PC-3 (cell line): ENCODE measurements at regions not wholly inside any gene's neighbourhood (a gene's known extent, or its start where the extent isn't known, plus 50 kb on each side); places are given as distances from the start of the nearest gene placed in this dataset.

Experiments
- ATAC-seq: fragments of 200-7000 bp; cut with Tn5 transposase; 2 replicates; pipeline ENCODE4 v1.9.1; 2020; ENCODE audit warnings: mild to moderate bottlenecking, moderate library complexity
- BruUV-seq: library from RNA; stranded (reverse); fragments of 400-500 nt; replicated peaks from 2 replicates; lab custom pipeline; 2021; lab: Mats Ljungman, UMichigan
- CTCF ChIA-PET: fragments of 300-600 bp; sonication (Branson Sonifier 250); formaldehyde crosslinking; loops from one replicate; lab custom pipeline; 2022; ENCODE audit warnings: antibody characterized with exemption; lab: Charles Lee
- POLR2A ChIA-PET: fragments of 300-600 bp; sonication (Branson Sonifier 250); formaldehyde crosslinking; loops from one replicate; lab custom pipeline; 2022; ENCODE audit warnings: antibody characterized with exemption; ENCODE audit not compliant: unreplicated experiment; lab: Charles Lee
- DNase-seq: peaks from one replicate; pipeline ENCODE4 v3.0.0-alpha.2; 2015
- H2AFZ ChIP-seq: fragments of 300-600 bp; sonication (generic); 2 replicates; pipeline ENCODE4 v1.6.0; 2016; ENCODE audit warnings: antibody characterized with exemption, low read length
- H3F3A ChIP-seq: fragments of 300-600 bp; sonication (generic); one replicate; pipeline ENCODE4 v1.6.0; 2017; ENCODE audit warnings: antibody characterized with exemption, low read length, control low read depth, mild to moderate bottlenecking; ENCODE audit not compliant: unreplicated experiment
- H3K27ac ChIP-seq: fragments of 300-600 bp; sonication (generic); 2 replicates; pipeline ENCODE4 v1.5.1; 2016; ENCODE audit warnings: mild to moderate bottlenecking, low read length
- H3K27me3 ChIP-seq: fragments of 300-600 bp; sonication (generic); 2 replicates; pipeline ENCODE4 v1.6.1; 2016; ENCODE audit warnings: low read length, mixed read lengths
- H3K36me3 ChIP-seq: fragments of 300-600 bp; sonication (generic); 2 replicates; pipeline ENCODE4 v1.6.1; 2016; ENCODE audit warnings: low read depth, mixed run types, low read length, mixed read lengths
- H3K4me1 ChIP-seq: fragments of 300-600 bp; sonication (generic); 2 replicates; pipeline ENCODE4 v1.5.1; 2016; ENCODE audit warnings: low read length; ENCODE audit not compliant: insufficient read depth
- H3K4me2 ChIP-seq: fragments of 300-600 bp; sonication (generic); 2 replicates; pipeline ENCODE4 v1.6.0; 2016; ENCODE audit warnings: low read length
- H3K4me3 ChIP-seq: fragments of 300-600 bp; sonication (generic); 2 replicates; pipeline ENCODE4 v1.5.1; 2016; ENCODE audit warnings: mild to moderate bottlenecking, low read length, mixed read lengths
- H3K79me2 ChIP-seq: fragments of 300-600 bp; sonication (generic); 2 replicates; pipeline ENCODE4 v1.6.1; 2017; ENCODE audit warnings: low read length, mixed read lengths
- H3K9ac ChIP-seq: fragments of 300-600 bp; sonication (generic); 2 replicates; pipeline ENCODE4 v1.6.0; 2016; ENCODE audit warnings: mild to moderate bottlenecking, low read length
- H3K9me2 ChIP-seq: fragments of 300-600 bp; sonication (generic); replicated peaks from 2 replicates; pipeline ENCODE4 v1.6.1; 2016; ENCODE audit warnings: mixed run types, low read length, mixed read lengths
- H3K9me3 ChIP-seq: fragments of 300-600 bp; sonication (generic); 2 replicates; pipeline ENCODE4 v1.6.1; 2016; ENCODE audit warnings: low read length, mixed read lengths
- H4K20me1 ChIP-seq: fragments of 300-600 bp; sonication (generic); 2 replicates; pipeline ENCODE4 v1.6.1; 2016; ENCODE audit warnings: low read length, mixed read lengths
- EZH2 ChIP-seq: fragments of 300-600 bp; sonication (generic); IDR thresholded peaks from one replicate; pipeline ENCODE4 v1.6.1; 2017; ENCODE audit warnings: antibody characterized with exemption, mild to moderate bottlenecking, low read length; ENCODE audit not compliant: unreplicated experiment
- EZH2phosphoT487 ChIP-seq: fragments of 300-600 bp; sonication (generic); IDR thresholded peaks from 2 replicates; pipeline ENCODE4 v1.6.1; 2018; ENCODE audit warnings: mild to moderate bottlenecking, antibody characterized with exemption, low read length, borderline replicate concordance
- intact Hi-C: fragments of 100-400 bp; cut with micrococcal nuclease; formaldehyde crosslinking; loops from 2 replicates; pipeline ENCODE4 v1.9.0; 2023
- TF ChIP-seq, protein P1 (sequence below): fragments of 300-600 bp; sonication (generic); conservative IDR thresholded peaks from 2 replicates; pipeline ENCODE4 v1.5.1; 2017; ENCODE audit warnings: antibody characterized with exemption, low read depth, mild to moderate bottlenecking, low read length

DNA sequence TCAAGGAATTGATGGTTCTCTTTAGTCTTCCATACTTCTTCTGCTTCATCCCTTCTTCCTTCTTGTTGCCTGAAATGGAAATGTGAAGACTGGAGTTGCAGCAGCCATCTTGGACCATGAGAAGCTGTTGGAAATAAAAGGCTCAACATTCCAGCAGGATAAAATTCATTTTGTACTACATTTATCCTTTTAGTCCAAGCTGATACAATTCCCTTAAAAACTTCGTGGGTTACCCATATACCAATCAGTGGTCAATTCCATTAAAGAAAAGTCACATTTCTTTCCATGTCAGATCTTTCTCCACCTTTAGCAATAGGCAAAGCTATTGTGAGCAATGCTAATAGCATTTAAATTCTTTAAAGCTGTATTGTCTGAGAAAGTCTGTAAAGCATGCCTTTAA is 141.3 kb upstream of the LYZL2 start:
- DNase-seq (no peak), ATAC-seq (no peak)
- Histone ChIP-seq H3K27me3 (no peaks in the 10 kb centered on the region), H3K4me2 (no peak overlapping the region), H3K36me3 (no peaks in the 10 kb centered on the region), H3K9me2 (no peaks in the 10 kb centered on the region), H3K4me3 (no peak overlapping the region), H2AFZ (no peak overlapping the region), H4K20me1 (no peaks in the 10 kb centered on the region), H3K4me1 (no peaks in the 10 kb centered on the region), H3K27ac (no peak overlapping the region), H3K9ac (no peak overlapping the region), H3K79me2 (no peaks in the 10 kb centered on the region), H3K9me3 (no peaks in the 10 kb centered on the region), H3F3A (no peaks in the 10 kb centered on the region)
- BruUV-seq = no TSS peak
- POLR2A ChIA-PET = no interaction called here
- CTCF ChIA-PET = no interaction called here
- TF ChIP-seq EZH2 (no peak), EZH2phosphoT487 (no peak)
- TF ChIP-seq, protein P1, sequence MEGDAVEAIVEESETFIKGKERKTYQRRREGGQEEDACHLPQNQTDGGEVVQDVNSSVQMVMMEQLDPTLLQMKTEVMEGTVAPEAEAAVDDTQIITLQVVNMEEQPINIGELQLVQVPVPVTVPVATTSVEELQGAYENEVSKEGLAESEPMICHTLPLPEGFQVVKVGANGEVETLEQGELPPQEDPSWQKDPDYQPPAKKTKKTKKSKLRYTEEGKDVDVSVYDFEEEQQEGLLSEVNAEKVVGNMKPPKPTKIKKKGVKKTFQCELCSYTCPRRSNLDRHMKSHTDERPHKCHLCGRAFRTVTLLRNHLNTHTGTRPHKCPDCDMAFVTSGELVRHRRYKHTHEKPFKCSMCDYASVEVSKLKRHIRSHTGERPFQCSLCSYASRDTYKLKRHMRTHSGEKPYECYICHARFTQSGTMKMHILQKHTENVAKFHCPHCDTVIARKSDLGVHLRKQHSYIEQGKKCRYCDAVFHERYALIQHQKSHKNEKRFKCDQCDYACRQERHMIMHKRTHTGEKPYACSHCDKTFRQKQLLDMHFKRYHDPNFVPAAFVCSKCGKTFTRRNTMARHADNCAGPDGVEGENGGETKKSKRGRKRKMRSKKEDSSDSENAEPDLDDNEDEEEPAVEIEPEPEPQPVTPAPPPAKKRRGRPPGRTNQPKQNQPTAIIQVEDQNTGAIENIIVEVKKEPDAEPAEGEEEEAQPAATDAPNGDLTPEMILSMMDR = no peak
- intact Hi-C loops = no loop called here

DNA sequence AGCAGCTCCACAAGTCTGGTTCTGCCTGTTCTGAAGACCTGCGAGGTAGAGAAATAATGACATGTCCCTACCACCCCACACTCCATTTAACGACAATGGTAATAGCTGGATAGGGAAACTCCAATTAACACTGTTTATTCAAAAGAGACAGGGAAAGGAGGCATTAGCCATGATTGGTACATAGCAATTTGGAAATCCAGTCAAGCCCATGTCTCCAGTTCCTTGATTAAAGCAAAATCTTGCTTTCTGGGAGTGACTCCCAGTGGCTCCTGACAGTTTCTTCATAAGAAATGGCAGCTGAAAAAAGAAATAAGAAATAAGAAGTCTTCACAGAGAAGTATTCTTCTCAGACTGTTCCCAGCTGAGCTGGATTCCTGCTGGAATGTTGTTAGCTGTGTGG is 140.7 kb upstream of the LYZL2 start:
- DNase-seq (no peak), ATAC-seq (no peak)
- H4K20me1 ChIP-seq = no peaks in the 10 kb centered on the region
- H3K36me3 ChIP-seq = no peaks in the 10 kb centered on the region
- no peaks in the 10 kb centered on the region for H3K27me3 ChIP-seq
- H2AFZ ChIP-seq = no peak overlapping the region
- H3K4me2 ChIP-seq = no peak overlapping the region
- H3K9me2 ChIP-seq = no peaks in the 10 kb centered on the region
- ChIA-PET POLR2A (no interaction called here), CTCF (no interaction called here)
- H3K4me1 ChIP-seq = no peaks in the 10 kb centered on the region
- H3K9ac ChIP-seq = no peak overlapping the region
- no peak overlapping the region for H3K27ac ChIP-seq
- TF ChIP-seq EZH2 (no peak), EZH2phosphoT487 (no peak)
- TF ChIP-seq, protein P1 = no peak
- intact Hi-C loops = no loop called here
- no peaks in the 10 kb centered on the region for H3K79me2 ChIP-seq
- H3K4me3 ChIP-seq = no peak overlapping the region
- H3F3A ChIP-seq = no peaks in the 10 kb centered on the region
- H3K9me3 ChIP-seq = no peaks in the 10 kb centered on the region
- no TSS peak for BruUV-seq

DNA sequence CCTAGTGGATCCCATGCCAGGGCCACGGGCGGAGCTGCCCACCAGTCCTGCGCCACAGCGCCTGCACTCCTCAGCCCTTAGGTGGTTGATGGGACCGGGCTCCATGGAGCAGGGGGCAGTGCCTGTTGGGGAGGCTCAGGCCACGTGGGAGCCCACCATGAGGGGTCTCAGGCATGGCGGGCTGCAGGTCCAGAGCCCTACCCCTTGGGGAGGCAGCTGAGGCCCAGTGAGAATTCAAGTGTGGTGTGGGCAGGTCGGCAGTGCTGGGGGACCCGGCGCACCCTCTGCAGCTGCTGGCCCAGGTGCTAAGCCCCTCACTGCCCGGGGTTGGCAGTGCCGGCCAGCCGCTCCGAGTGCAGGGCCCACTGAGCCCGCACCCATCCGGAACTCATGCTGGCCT is 139.8 kb upstream of the LYZL2 start:
- Histone ChIP-seq H3K9ac (no peak overlapping the region), H3K79me2 (no peaks in the 10 kb centered on the region), H3K9me2 (no peaks in the 10 kb centered on the region), H3K36me3 (no peaks in the 10 kb centered on the region), H3K4me2 (no peak overlapping the region), H3K27me3 (no peaks in the 10 kb centered on the region), H3K4me3 (no peak overlapping the region), H3K27ac (no peak overlapping the region), H3K9me3 (no peaks in the 10 kb centered on the region), H3F3A (no peaks in the 10 kb centered on the region), H4K20me1 (no peaks in the 10 kb centered on the region), H3K4me1 (no peaks in the 10 kb centered on the region), H2AFZ (no peak overlapping the region)
- ChIA-PET POLR2A (no interaction called here), CTCF (no interaction called here)
- no peak for DNase-seq
- BruUV-seq = no TSS peak
- TF ChIP-seq EZH2 (no peak), EZH2phosphoT487 (no peak)
- TF ChIP-seq, protein P1 = no peak
- ATAC-seq = no peak
- intact Hi-C loops = no loop called here
